GM10266 (cell line): ENCODE measurements at regions not wholly inside any gene's neighbourhood (a gene's known extent, or its start where the extent isn't known, plus 50 kb on each side); places are given as distances from the start of the nearest gene placed in this dataset.

Experiments used
- DNase-seq: peaks from one replicate; pipeline ENCODE4 v3.0.0; 2012; ENCODE audit errors: extremely low spot score
- TF ChIP-seq, protein P1 (sequence below): IDR thresholded peaks from 2 replicates; pipeline ENCODE4 v1.5.1; 2012; ENCODE audit warnings: mild to moderate bottlenecking, low read depth; ENCODE audit not compliant: control insufficient read depth, insufficient read depth; ENCODE audit errors: missing control alignments

GRCh38 chr2:145854039-145854755, 1334.3 kb upstream of the ZEB2 start:
- DNase-seq = no peak
- TF ChIP-seq, protein P1, sequence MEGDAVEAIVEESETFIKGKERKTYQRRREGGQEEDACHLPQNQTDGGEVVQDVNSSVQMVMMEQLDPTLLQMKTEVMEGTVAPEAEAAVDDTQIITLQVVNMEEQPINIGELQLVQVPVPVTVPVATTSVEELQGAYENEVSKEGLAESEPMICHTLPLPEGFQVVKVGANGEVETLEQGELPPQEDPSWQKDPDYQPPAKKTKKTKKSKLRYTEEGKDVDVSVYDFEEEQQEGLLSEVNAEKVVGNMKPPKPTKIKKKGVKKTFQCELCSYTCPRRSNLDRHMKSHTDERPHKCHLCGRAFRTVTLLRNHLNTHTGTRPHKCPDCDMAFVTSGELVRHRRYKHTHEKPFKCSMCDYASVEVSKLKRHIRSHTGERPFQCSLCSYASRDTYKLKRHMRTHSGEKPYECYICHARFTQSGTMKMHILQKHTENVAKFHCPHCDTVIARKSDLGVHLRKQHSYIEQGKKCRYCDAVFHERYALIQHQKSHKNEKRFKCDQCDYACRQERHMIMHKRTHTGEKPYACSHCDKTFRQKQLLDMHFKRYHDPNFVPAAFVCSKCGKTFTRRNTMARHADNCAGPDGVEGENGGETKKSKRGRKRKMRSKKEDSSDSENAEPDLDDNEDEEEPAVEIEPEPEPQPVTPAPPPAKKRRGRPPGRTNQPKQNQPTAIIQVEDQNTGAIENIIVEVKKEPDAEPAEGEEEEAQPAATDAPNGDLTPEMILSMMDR = no peak

DNA sequence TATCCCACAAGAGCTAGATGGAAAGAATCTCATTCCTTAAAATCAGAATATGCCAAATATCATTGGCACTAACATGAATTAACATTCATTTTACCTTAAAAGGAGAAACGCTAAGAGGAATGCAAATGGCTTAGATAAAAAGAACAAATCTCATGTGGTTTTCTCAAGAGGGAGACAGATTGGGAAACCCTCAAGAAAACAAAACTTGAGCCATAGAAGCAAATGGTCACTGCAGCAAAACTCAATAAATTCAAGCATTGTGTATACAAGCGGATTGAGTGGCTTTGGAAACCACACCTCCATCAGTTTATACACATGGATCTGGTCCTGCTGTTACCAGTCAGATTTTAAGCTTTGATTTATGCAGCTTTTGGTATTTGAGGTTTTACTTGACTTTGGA, 1331.8 kb upstream of the ZEB2 start:
- TF ChIP-seq, protein P1 = no peak
- no peak for DNase-seq

DNA sequence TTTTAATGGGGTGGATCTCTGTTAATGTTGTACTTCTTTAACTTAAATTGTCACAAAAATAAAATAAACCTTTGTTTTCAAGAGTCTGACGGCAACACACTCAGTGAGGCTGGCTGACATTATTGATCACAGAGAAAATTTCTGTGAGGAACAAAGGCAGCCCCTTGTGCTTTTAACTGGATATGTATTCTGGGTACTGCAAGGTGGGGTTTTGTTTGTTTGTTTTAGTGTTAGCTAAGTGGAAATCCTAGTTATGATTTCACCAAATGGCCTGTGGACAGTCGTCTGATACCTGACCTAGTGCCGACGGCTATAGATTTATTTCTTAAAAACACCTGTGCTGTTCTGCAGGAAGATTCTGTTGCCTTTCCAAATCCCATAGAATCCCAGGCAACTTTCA, 1329.5 kb upstream of the ZEB2 start:
- TF ChIP-seq, protein P1 = no peak
- DNase-seq = no peak

DNA sequence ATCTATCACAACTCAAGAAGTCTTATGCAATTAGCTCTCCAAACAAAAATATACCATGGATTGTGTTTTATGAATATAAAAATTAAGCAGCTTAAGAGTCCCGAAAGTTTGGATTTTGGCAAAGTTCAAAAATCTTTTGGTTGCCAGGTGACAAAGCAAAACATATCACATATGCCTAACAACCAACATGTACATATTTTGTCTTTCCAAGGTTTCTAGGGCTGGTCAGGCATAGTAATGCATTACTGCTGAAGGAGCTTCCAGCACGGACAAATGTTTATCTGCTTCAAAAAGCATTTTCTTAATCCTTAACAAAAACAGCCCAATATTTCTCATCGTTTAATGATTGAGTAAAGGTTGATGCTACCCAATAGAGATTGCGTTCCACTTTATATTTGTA, 1327.1 kb upstream of the ZEB2 start:
- DNase-seq = no peak
- TF ChIP-seq, protein P1 = no peak

DNA sequence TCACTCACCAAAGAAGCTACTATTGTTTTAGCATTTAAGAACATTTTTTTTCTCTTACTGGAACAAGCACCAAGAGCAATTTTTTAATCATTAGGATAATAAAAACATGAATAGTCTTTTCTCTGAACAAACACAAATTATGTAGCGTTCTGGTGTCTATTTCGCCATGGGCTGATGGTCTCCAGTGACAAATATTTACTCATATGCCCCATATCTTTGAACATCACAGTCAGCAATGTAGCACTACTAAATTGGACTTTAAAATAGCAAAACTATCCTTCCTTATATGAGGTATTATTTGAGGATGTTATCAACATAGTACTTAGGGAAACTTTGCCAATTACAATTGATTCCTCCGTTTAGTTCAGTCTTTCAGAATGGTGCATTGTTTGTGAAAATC, 1326.0 kb upstream of the ZEB2 start:
- no peak for DNase-seq
- TF ChIP-seq, protein P1 = no peak

GRCh38 chr2:145845207-145845894, 1325.4 kb upstream of the ZEB2 start:
- no peak for DNase-seq
- TF ChIP-seq, protein P1 = no peak

DNA sequence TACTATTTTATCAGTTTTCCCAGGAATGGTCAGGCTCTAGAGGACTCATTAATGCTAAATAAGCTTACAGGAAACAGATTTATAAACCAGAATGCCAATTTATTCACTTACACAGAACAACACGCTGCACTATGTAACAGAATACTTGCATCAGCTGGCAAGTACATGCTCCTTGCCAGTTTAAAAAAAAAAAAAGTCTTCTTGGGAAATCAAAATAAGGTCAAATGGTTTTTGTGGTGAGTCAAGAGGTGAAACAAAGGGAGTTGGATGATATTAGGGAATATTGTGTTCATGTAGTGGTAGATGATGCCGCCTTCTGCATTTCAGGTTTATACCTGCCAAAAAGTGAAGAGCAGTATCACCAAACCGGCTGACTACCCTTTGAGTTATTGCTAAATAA, 1322.1 kb upstream of the ZEB2 start:
- TF ChIP-seq, protein P1 = no peak

More for the DNA sequence above, 1322.1 kb upstream of the ZEB2 start:
- no peak for DNase-seq
